IMR-90 (cell line): ENCODE measurements at regions not wholly inside any gene's neighbourhood (a gene's known extent, or its start where the extent isn't known, plus 50 kb on each side); places are given as distances from the start of the nearest gene placed in this dataset.

Experiments
- ATAC-seq: fragments of 200-7000 bp; cut with Tn5 transposase; 2 replicates; pipeline ENCODE4 v1.9.1; 2020; ENCODE audit warnings: low read depth, mild to moderate bottlenecking, moderate library complexity
- BruUV-seq: library from RNA; stranded (reverse); fragments of 400-500 nt; replicated peaks from 2 replicates; lab custom pipeline; 2021; lab: Mats Ljungman, UMichigan
- CTCF ChIA-PET: fragments of 300-600 bp; formaldehyde crosslinking; extraction: SDS; loops from one replicate; lab custom pipeline; 2021; ENCODE audit warnings: antibody characterized with exemption; lab: Yijun Ruan, JAX
- POLR2A ChIA-PET: fragments of 300-600 bp; sonication (Branson Sonifier 250); formaldehyde crosslinking; loops from one replicate; lab custom pipeline; 2022; ENCODE audit warnings: antibody characterized with exemption; ENCODE audit not compliant: unreplicated experiment; lab: Charles Lee
- DNase-seq: peaks from one replicate; pipeline ENCODE4 v3.0.0; 2013
- H2AFZ ChIP-seq: replicated peaks from 2 replicates; pipeline ENCODE3; 2013; ENCODE audit warnings: low read length, mild to moderate bottlenecking; ENCODE audit not compliant: poor library complexity
- H2AK5ac ChIP-seq: 2 replicates; pipeline ENCODE4 v1.6.1; 2013; ENCODE audit warnings: low read depth, low read length, inconsistent platforms
- H2AK9ac ChIP-seq: replicated peaks from 2 replicates; pipeline ENCODE3; 2013; ENCODE audit warnings: mild to moderate bottlenecking, low read depth, low read length, moderate library complexity; ENCODE audit not compliant: poor library complexity
- H2BK120ac ChIP-seq: 2 replicates; pipeline ENCODE4 v1.6.1; 2013; ENCODE audit warnings: low read depth, low read length, inconsistent platforms
- H2BK15ac ChIP-seq: 3 replicates; pipeline ENCODE4 v1.6.1; 2013; ENCODE audit warnings: low read depth, low read length, inconsistent platforms
- H2BK20ac ChIP-seq: 2 replicates; pipeline ENCODE4 v1.6.1; 2013; ENCODE audit warnings: low read depth, mild to moderate bottlenecking, inconsistent platforms, low read length, moderate library complexity
- H2BK5ac ChIP-seq: 2 replicates; pipeline ENCODE4 v1.6.1; 2013; ENCODE audit warnings: mild to moderate bottlenecking, low read depth, low read length, inconsistent platforms; ENCODE audit not compliant: poor library complexity, severe bottlenecking
- H3K14ac ChIP-seq: replicated peaks from 2 replicates; pipeline ENCODE4 v1.6.1; 2013; ENCODE audit warnings: low read depth, low read length, inconsistent platforms
- H3K18ac ChIP-seq: 2 replicates; pipeline ENCODE4 v1.6.1; 2013; ENCODE audit warnings: low read depth, low read length, control low read depth
- H3K23ac ChIP-seq: 2 replicates; pipeline ENCODE4 v1.6.1; 2013; ENCODE audit warnings: low read depth, low read length, inconsistent platforms
- H3K27ac ChIP-seq: 2 replicates; pipeline ENCODE4 v1.5.1; 2013; ENCODE audit warnings: mild to moderate bottlenecking, control low read depth, low read length; ENCODE audit not compliant: insufficient read depth
- H3K27me3 ChIP-seq: 2 replicates; pipeline ENCODE4 v1.6.1; 2013; ENCODE audit warnings: low read length; ENCODE audit not compliant: control insufficient read depth, insufficient read depth
- H3K36me3 ChIP-seq: 2 replicates; pipeline ENCODE4 v1.6.1; 2013; ENCODE audit warnings: low read length, mixed read lengths; ENCODE audit not compliant: control insufficient read depth, insufficient read depth
- H3K4ac ChIP-seq: 2 replicates; pipeline ENCODE4 v1.6.1; 2013; ENCODE audit warnings: low read depth, low read length, inconsistent platforms
- H3K4me1 ChIP-seq: 2 replicates; pipeline ENCODE4 v1.6.1; 2013; ENCODE audit warnings: low read length, mixed read lengths; ENCODE audit not compliant: control insufficient read depth, insufficient read depth
- H3K4me2 ChIP-seq: 2 replicates; pipeline ENCODE4 v1.6.1; 2013; ENCODE audit warnings: low read depth, mild to moderate bottlenecking, control low read depth, low read length, moderate library complexity
- H3K4me3 ChIP-seq: 2 replicates; pipeline ENCODE4 v1.5.1; 2013; ENCODE audit warnings: low read depth, mild to moderate bottlenecking, control low read depth, low read length, moderate library complexity; ENCODE audit not compliant: insufficient read depth
- H3K56ac ChIP-seq: 2 replicates; pipeline ENCODE4 v1.6.1; 2013; ENCODE audit warnings: low read length, inconsistent platforms; ENCODE audit not compliant: insufficient read depth; ENCODE audit errors: extremely low read depth
- H3K79me1 ChIP-seq, 2 experiments: 2 replicates each; pipeline ENCODE4 v1.6.1; 2013; ENCODE audit warnings: low read length in 2 of 2, inconsistent platforms in 1 of 2, low read depth in 1 of 2
- H3K9ac ChIP-seq: 2 replicates; pipeline ENCODE4 v1.6.1; 2013; ENCODE audit warnings: low read depth, low read length, control low read depth
- H3K9me1 ChIP-seq: 2 replicates; pipeline ENCODE4 v1.6.1; 2013; ENCODE audit warnings: low read length, inconsistent platforms; ENCODE audit not compliant: insufficient read depth
- H3K9me3 ChIP-seq: 2 replicates; pipeline ENCODE4 v1.6.1; 2013; ENCODE audit warnings: low read length; ENCODE audit not compliant: control insufficient read depth, insufficient read depth
- H4K20me1 ChIP-seq: 2 replicates; pipeline ENCODE4 v1.6.1; 2013; ENCODE audit warnings: low read length, inconsistent platforms; ENCODE audit not compliant: insufficient read depth
- H4K5ac ChIP-seq: 2 replicates; pipeline ENCODE4 v1.6.1; 2013; ENCODE audit warnings: mild to moderate bottlenecking, low read depth, low read length, control low read depth
- H4K8ac ChIP-seq, 2 experiments: 2 replicates each; pipeline ENCODE4 v1.6.1; 2013; ENCODE audit warnings: low read depth in 2 of 2, low read length in 2 of 2, control low read depth in 1 of 2, inconsistent platforms in 1 of 2
- H4K91ac ChIP-seq: 2 replicates; pipeline ENCODE4 v1.6.1; 2013; ENCODE audit warnings: low read depth, low read length, inconsistent platforms; ENCODE audit not compliant: insufficient read depth
- CEBPB ChIP-seq: IDR thresholded peaks from 2 replicates; pipeline ENCODE4 v1.6.1; 2012; ENCODE audit warnings: low read depth, low read length, improper control_type of control experiment
- CHD1 ChIP-seq: IDR thresholded peaks from 2 replicates; pipeline ENCODE4 v1.6.1; 2012; ENCODE audit warnings: low read depth, low read length, improper control_type of control experiment
- CTCF ChIP-seq: conservative IDR thresholded peaks from 2 replicates; pipeline ENCODE4 v1.5.1; 2012; ENCODE audit warnings: mild to moderate bottlenecking, low read depth, low read length, improper control_type of control experiment
- FOS ChIP-seq: fragments of 150-350 bp; IDR thresholded peaks from 2 replicates; pipeline ENCODE4 v1.6.1; 2016; ENCODE audit warnings: low read depth, low read length
- MAFK ChIP-seq: IDR thresholded peaks from 2 replicates; pipeline ENCODE4 v1.6.1; 2012; ENCODE audit warnings: low read depth, low read length, improper control_type of control experiment
- MAZ ChIP-seq: IDR thresholded peaks from 2 replicates; pipeline ENCODE4 v1.6.1; 2012; ENCODE audit warnings: low read depth, mild to moderate bottlenecking, low read length, improper control_type of control experiment, moderate library complexity, borderline replicate concordance
- MXI1 ChIP-seq: IDR thresholded peaks from 2 replicates; pipeline ENCODE4 v1.6.1; 2012; ENCODE audit warnings: low read depth, mild to moderate bottlenecking, low read length, moderate library complexity, borderline replicate concordance
- NFE2L2 ChIP-seq: fragments of 150-350 bp; IDR thresholded peaks from 2 replicates; pipeline ENCODE4 v1.6.1; 2016; ENCODE audit warnings: low read depth, mild to moderate bottlenecking, low read length
- POLR2A ChIP-seq: IDR thresholded peaks from 2 replicates; pipeline ENCODE4 v1.6.1; 2012; ENCODE audit warnings: mild to moderate bottlenecking, low read depth, low read length
- RAD21 ChIP-seq: IDR thresholded peaks from 2 replicates; pipeline ENCODE4 v1.6.1; 2012; ENCODE audit warnings: low read length, improper control_type of control experiment
- RCOR1 ChIP-seq: IDR thresholded peaks from 2 replicates; pipeline ENCODE4 v1.6.1; 2012; ENCODE audit warnings: mild to moderate bottlenecking, low read length, improper control_type of control experiment; ENCODE audit not compliant: insufficient replicate concordance
- SMC3 ChIP-seq: fragments of 150-350 bp; IDR thresholded peaks from 2 replicates; pipeline ENCODE4 v1.6.1; 2016; ENCODE audit warnings: low read depth, mild to moderate bottlenecking, antibody characterized with exemption, low read length, moderate library complexity
- USF2 ChIP-seq: fragments of 150-350 bp; IDR thresholded peaks from 2 replicates; pipeline ENCODE4 v1.6.1; 2017; ENCODE audit warnings: mild to moderate bottlenecking, antibody characterized with exemption, low read length, low read depth
- WGBS, 2 experiments: methylation state at CpG; one replicate each; pipeline versions ENCODE4 v1.1.5 to v1.1.7; 2013; ENCODE audit warnings: missing lambda C conversion rate in 2 of 2; ENCODE audit not compliant: insufficient read length in 1 of 2; ENCODE audit errors: extremely low coverage in 2 of 2; 5-methylcytosine and 5-hydroxymethylcytosine counted together
- dilution Hi-C: fragments of 300-500 bp; cut with HindIII; formaldehyde crosslinking; loops from one replicate; pipeline ENCODE4 v1.14.3; 2018; ENCODE audit warnings: low sequenced_read_pairs; ENCODE audit not compliant: unreplicated experiment
- in situ Hi-C: fragments of 300-500 bp; cut with MboI; formaldehyde crosslinking; loops from 3 replicates; pipeline ENCODE4 v1.14.3; 2019; ENCODE audit warnings: low sequenced_read_pairs, inconsistent platforms, mixed read lengths
- intact Hi-C: fragments of 100-400 bp; cut with micrococcal nuclease; formaldehyde crosslinking; loops from 2 replicates; pipeline ENCODE4 v1.10.0; 2022
- TF ChIP-seq, protein P1 (sequence below): fragments of 150-350 bp; IDR thresholded peaks from 2 replicates; pipeline ENCODE4 v1.6.1; 2016; ENCODE audit warnings: low read depth, mild to moderate bottlenecking, low read length, moderate library complexity, borderline replicate concordance

DNA sequence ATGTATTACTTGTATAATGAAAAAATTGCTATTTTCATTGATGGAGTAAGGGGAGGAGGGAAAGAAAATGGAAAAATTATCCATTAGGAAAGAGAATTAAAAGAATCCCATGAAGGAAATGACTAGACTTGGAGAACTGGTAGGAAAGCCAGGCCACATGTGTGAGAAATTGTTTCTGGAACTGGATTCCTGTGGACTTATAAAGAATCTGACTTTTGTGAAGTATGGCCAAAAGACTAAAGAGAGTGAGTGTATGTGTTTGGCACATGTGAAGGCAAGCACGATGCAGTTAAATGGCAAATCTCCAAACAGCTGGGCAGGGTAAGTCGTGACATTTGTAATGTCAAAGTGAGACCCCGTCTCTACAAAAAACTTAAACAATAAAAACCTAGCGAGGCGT is 89.4 kb downstream of the MTX3 start:
- Histone ChIP-seq H3K4me1 (no peaks in the 10 kb centered on the region), H3K14ac (no peak overlapping the region), H3K4me3 (no peak overlapping the region), H3K27me3 (peaks cover 2% of the 10 kb centered on the region; the same call in 1 of the 2 replicates), H4K91ac (no peak overlapping the region), H2BK15ac (no peak overlapping the region), H3K56ac (no peak overlapping the region), H3K4me2 (no peak overlapping the region), H2BK20ac (no peak overlapping the region), H4K5ac (no peak overlapping the region), H3K4ac (no peak overlapping the region), H4K8ac (no peak overlapping the region), H4K20me1 (no peaks in the 10 kb centered on the region), H3K18ac (no peak overlapping the region), H3K9me1 (no peaks in the 10 kb centered on the region), H3K23ac (no peak overlapping the region), H3K27ac (no peak overlapping the region), H3K79me1 (no peaks in the 10 kb centered on the region), H2AFZ (no peak overlapping the region), H2BK120ac (no peak overlapping the region), H2AK5ac (no peak overlapping the region), H3K9ac (no peak overlapping the region), H2AK9ac (no peak overlapping the region), H3K9me3 (no peaks in the 10 kb centered on the region), H3K36me3 (no peaks in the 10 kb centered on the region), H2BK5ac (no peak overlapping the region)
- intact Hi-C loops (no loop called here), dilution Hi-C loops (no loop called here), in situ Hi-C loops (no loop called here)
- WGBS, 2 experiments, result no CpG with 5 or more reads among the region's 5 CpGs
- DNase-seq, result no peak
- TF ChIP-seq NFE2L2 (no peak), CHD1 (no peak), MAFK (no peak), CEBPB (no peak), FOS (no peak), POLR2A (no peak), MXI1 (no peak), RAD21 (no peak), MAZ (no peak), CTCF (no peak), SMC3 (no peak), RCOR1 (no peak), USF2 (no peak)
- TF ChIP-seq, protein P1, sequence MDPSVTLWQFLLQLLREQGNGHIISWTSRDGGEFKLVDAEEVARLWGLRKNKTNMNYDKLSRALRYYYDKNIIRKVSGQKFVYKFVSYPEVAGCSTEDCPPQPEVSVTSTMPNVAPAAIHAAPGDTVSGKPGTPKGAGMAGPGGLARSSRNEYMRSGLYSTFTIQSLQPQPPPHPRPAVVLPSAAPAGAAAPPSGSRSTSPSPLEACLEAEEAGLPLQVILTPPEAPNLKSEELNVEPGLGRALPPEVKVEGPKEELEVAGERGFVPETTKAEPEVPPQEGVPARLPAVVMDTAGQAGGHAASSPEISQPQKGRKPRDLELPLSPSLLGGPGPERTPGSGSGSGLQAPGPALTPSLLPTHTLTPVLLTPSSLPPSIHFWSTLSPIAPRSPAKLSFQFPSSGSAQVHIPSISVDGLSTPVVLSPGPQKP, result no peak
- ChIA-PET POLR2A (no interaction called here), CTCF (no interaction called here)
- no peak for ATAC-seq
- BruUV-seq, result no TSS peak
